ENCODE measurements at regions not wholly inside any gene's neighbourhood (a gene's known extent, or its start where the extent isn't known, plus 50 kb on each side); places are given as distances from the start of the nearest gene placed in this dataset.

DNA sequence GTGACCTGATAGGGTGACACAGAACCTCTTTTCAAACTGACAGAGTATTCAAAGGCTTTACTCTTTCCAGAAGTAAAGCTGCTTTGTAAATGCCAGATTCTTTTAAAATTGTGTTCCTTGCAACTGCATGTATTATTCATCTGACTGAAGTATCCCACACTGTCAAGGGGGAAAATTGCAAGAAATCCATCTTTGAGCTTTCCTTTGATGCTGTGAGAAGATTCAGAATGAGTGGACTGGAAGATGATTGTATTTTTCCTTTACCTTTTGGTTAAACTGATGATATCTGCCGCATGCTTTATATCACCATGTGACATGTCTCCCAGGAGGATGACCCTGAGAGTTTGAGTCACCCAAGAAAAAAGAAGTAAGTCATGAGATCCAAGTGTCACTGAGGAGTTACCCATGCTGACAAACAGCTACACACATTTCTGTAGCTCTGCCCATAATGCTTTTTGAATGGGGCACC lies 250.8 kb upstream of the CBLB start:
- Histone ChIP-seq H3K9me3 (ENCODE audit: control insufficient read depth, low read length) (no peaks in the 10 kb centered on the region), H3K4me3 (ENCODE audit: insufficient read depth, low read depth, low read length) (no peak overlapping the region), H3K36me3 (ENCODE audit: control insufficient read depth, insufficient read depth, low read length) (no peaks in the 10 kb centered on the region), H3K27ac (ENCODE audit: insufficient read depth, low read depth, low read length, poor library complexity, severe bottlenecking) (no peak overlapping the region), H3K4me1 (ENCODE audit: control insufficient read depth, insufficient read depth, low read length) (no peaks in the 10 kb centered on the region), H3K27me3 (ENCODE audit: control insufficient read depth, insufficient read depth, low read length, poor library complexity, severe bottlenecking) (no peaks in the 10 kb centered on the region)
- 92 to 100% methylated on average over 1 of the region's 1 CpG for WGBS, 2 experiments

DNA sequence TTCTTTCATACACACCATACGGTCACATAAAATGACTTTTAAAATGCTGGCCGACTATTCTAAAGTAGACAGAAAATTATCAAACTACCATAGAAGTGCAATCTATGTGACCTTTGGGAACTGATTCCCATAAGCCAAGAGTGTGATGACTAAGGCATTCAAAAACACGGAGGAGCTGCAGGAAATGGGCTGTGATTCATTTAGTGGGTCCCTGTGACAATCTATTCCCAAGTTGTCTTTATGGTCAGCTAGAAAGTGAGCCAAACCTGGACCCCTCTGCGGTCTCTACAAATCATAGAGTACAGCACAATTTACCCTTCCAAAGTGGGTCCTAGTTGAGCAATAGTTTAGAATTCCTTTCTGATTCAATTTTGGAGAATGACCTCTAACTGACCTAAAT lies 251.5 kb upstream of the CBLB start:
- Histone ChIP-seq H3K27ac (ENCODE audit: insufficient read depth, low read depth, low read length, poor library complexity, severe bottlenecking) (no peak overlapping the region), H3K27me3 (ENCODE audit: control insufficient read depth, insufficient read depth, low read length, poor library complexity, severe bottlenecking) (no peaks in the 10 kb centered on the region), H3K36me3 (ENCODE audit: control insufficient read depth, insufficient read depth, low read length) (no peaks in the 10 kb centered on the region), H3K4me3 (ENCODE audit: insufficient read depth, low read depth, low read length) (no peak overlapping the region), H3K4me1 (ENCODE audit: control insufficient read depth, insufficient read depth, low read length) (no peaks in the 10 kb centered on the region), H3K9me3 (ENCODE audit: control insufficient read depth, low read length) (no peaks in the 10 kb centered on the region)
- 91% methylated on average over 4 of the region's 4 CpGs for WGBS, 2 experiments

GRCh38 chr3:106121491-106122289 lies 252.9 kb upstream of the CBLB start:
- Histone ChIP-seq H3K27me3 (ENCODE audit: control insufficient read depth, insufficient read depth, low read length, poor library complexity, severe bottlenecking) (no peaks in the 10 kb centered on the region), H3K36me3 (ENCODE audit: control insufficient read depth, insufficient read depth, low read length) (no peaks in the 10 kb centered on the region), H3K4me1 (ENCODE audit: control insufficient read depth, insufficient read depth, low read length) (no peaks in the 10 kb centered on the region), H3K4me3 (ENCODE audit: insufficient read depth, low read depth, low read length) (no peak overlapping the region), H3K9me3 (ENCODE audit: control insufficient read depth, low read length) (no peaks in the 10 kb centered on the region), H3K27ac (ENCODE audit: insufficient read depth, low read depth, low read length, poor library complexity, severe bottlenecking) (no peak overlapping the region)
- 93 to 94% methylated on average over 3 of the region's 3 CpGs for WGBS, 2 experiments

- H3K27me3 ChIP-seq (ENCODE audit: control insufficient read depth, insufficient read depth, low read length, poor library complexity, severe bottlenecking) = no peaks in the 10 kb centered on the region
- WGBS, 2 experiments = 70 to 78% methylated on average over 1 of the region's 1 CpG
- no peak overlapping the region for H3K27ac ChIP-seq (ENCODE audit: insufficient read depth, low read depth, low read length, poor library complexity, severe bottlenecking)
- H3K4me1 ChIP-seq (ENCODE audit: control insufficient read depth, insufficient read depth, low read length) = no peaks in the 10 kb centered on the region
- no peak overlapping the region for H3K4me3 ChIP-seq (ENCODE audit: insufficient read depth, low read depth, low read length)
- no peaks in the 10 kb centered on the region for H3K36me3 ChIP-seq (ENCODE audit: control insufficient read depth, insufficient read depth, low read length)
- no peaks in the 10 kb centered on the region for H3K9me3 ChIP-seq (ENCODE audit: control insufficient read depth, low read length)
Observed at GRCh38 chr3:106124818-106125217, 256.0 kb upstream of the CBLB start.

DNA sequence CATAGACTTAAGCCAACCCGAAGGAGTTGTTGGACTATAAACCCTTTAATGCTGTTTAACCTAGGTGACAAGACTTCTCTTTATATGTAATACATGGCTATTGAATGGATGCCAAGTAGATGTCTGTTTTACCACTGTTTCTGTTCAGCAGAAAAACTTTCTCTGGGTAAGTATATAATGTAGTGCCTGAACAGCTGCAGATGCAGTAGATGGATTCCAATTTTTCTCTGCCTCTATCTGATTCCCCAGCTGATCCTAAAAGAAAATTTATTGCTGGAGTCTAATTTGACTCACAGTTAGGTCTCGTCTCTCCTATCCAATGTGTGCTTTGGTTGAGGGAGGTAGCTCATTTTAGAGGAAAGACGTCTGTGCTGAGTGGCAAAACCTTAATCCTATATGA lies 256.5 kb upstream of the CBLB start:
- no peak overlapping the region for H3K27ac ChIP-seq (ENCODE audit: insufficient read depth, low read depth, low read length, poor library complexity, severe bottlenecking)
- no peak overlapping the region for H3K4me3 ChIP-seq (ENCODE audit: insufficient read depth, low read depth, low read length)
- no peaks in the 10 kb centered on the region for H3K36me3 ChIP-seq (ENCODE audit: control insufficient read depth, insufficient read depth, low read length)
- H3K4me1 ChIP-seq (ENCODE audit: control insufficient read depth, insufficient read depth, low read length) = no peaks in the 10 kb centered on the region
- no peaks in the 10 kb centered on the region for H3K27me3 ChIP-seq (ENCODE audit: control insufficient read depth, insufficient read depth, low read length, poor library complexity, severe bottlenecking)
- no peaks in the 10 kb centered on the region for H3K9me3 ChIP-seq (ENCODE audit: control insufficient read depth, low read length)
- WGBS, 2 experiments = 72 to 97% methylated on average over 2 of the region's 3 CpGs

- H3K27ac ChIP-seq (ENCODE audit: insufficient read depth, low read depth, low read length, poor library complexity, severe bottlenecking) = no peak overlapping the region
- 75 to 96% methylated on average over 2 of the region's 4 CpGs for WGBS, 2 experiments
- H3K9me3 ChIP-seq (ENCODE audit: control insufficient read depth, low read length) = no peaks in the 10 kb centered on the region
- H3K4me1 ChIP-seq (ENCODE audit: control insufficient read depth, insufficient read depth, low read length) = peaks cover 7% of the 10 kb centered on the region
- H3K27me3 ChIP-seq (ENCODE audit: control insufficient read depth, insufficient read depth, low read length, poor library complexity, severe bottlenecking) = no peaks in the 10 kb centered on the region
- no peak overlapping the region for H3K4me3 ChIP-seq (ENCODE audit: insufficient read depth, low read depth, low read length)
- H3K36me3 ChIP-seq (ENCODE audit: control insufficient read depth, insufficient read depth, low read length) = no peaks in the 10 kb centered on the region
Observed at GRCh38 chr3:106126067-106126845, 257.4 kb upstream of the CBLB start.

DNA sequence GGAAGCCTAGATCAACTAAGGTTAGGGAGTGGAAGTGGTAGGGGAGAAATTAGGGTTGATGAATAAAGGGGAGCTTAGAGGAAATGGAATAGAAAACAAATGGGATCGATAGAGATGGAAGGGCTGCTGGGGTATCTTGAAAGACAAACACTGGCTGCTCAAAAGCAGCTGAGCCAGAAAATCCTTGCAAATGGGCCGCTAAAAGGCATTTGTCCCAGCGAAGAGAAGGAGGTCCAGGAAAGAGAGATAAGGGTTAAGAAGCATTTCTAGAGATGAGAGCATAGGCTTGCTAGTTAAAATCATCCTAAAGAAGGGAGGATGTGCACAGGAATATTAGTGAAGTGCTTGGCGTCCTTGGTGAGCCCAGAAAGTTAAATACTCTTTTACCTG lies 258.0 kb upstream of the CBLB start:
- Histone ChIP-seq H3K27me3 (ENCODE audit: control insufficient read depth, insufficient read depth, low read length, poor library complexity, severe bottlenecking) (no peaks in the 10 kb centered on the region), H3K4me1 (ENCODE audit: control insufficient read depth, insufficient read depth, low read length) (peaks cover 10% of the 10 kb centered on the region), H3K4me3 (ENCODE audit: insufficient read depth, low read depth, low read length) (no peak overlapping the region), H3K9me3 (ENCODE audit: control insufficient read depth, low read length) (no peaks in the 10 kb centered on the region), H3K36me3 (ENCODE audit: control insufficient read depth, insufficient read depth, low read length) (no peaks in the 10 kb centered on the region), H3K27ac (ENCODE audit: insufficient read depth, low read depth, low read length, poor library complexity, severe bottlenecking) (no peak overlapping the region)
- WGBS, 2 experiments = 81 to 88% methylated on average over 4 of the region's 4 CpGs

GRCh38 chr3:106129939-106130338 lies 261.1 kb upstream of the CBLB start:
- 91 to 93% methylated on average over 2 of the region's 2 CpGs for WGBS, 2 experiments
- Histone ChIP-seq H3K27ac (ENCODE audit: insufficient read depth, low read depth, low read length, poor library complexity, severe bottlenecking) (no peak overlapping the region), H3K36me3 (ENCODE audit: control insufficient read depth, insufficient read depth, low read length) (no peaks in the 10 kb centered on the region), H3K9me3 (ENCODE audit: control insufficient read depth, low read length) (no peaks in the 10 kb centered on the region), H3K4me3 (ENCODE audit: insufficient read depth, low read depth, low read length) (no peak overlapping the region), H3K27me3 (ENCODE audit: control insufficient read depth, insufficient read depth, low read length, poor library complexity, severe bottlenecking) (no peaks in the 10 kb centered on the region), H3K4me1 (ENCODE audit: control insufficient read depth, insufficient read depth, low read length) (peaks cover 10% of the 10 kb centered on the region)

DNA sequence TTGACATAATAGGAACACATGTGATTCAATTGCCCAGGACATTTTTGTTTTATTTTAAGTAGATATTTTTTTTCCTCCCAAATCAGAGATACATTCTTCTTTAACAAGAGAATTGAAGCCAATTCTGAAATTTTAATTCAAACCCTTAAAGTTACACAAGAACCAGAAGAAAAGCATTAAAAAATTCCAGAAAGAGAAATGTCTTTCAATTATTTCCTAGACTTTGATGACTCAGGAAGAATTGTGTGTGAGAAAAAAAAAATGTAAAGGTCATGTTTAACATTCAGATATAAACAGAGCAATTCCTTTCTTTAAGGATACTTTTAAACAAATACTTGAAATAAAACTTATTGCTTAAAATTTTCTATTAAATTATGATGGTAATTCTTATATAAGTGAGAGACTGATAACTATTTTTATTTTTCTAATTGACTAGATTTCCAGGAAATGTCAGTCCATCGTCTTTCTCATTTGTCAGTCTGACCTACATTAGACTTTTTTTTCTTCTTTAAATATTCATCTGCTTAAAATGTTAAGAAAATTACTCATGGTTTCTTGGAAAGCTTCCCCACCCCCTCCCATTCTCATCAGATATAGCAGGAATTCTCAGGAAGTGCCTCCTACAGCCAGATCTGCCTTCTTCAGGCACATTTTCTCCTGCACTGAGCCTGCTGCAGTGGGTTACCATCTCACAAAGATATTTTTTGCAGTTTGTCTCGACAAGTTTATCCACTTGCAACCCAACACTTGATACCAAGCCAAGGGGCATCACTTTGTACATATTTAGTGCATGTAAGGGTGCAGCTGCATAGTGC lies 261.8 kb upstream of the CBLB start:
- 81 to 100% methylated on average over 1 to 2 of the region's 2 CpGs for WGBS, 2 experiments
- Histone ChIP-seq H3K4me3 (ENCODE audit: insufficient read depth, low read depth, low read length) (no peak overlapping the region), H3K4me1 (ENCODE audit: control insufficient read depth, insufficient read depth, low read length) (peaks cover 10% of the 10 kb centered on the region), H3K27me3 (ENCODE audit: control insufficient read depth, insufficient read depth, low read length, poor library complexity, severe bottlenecking) (no peaks in the 10 kb centered on the region), H3K9me3 (ENCODE audit: control insufficient read depth, low read length) (no peaks in the 10 kb centered on the region), H3K27ac (ENCODE audit: insufficient read depth, low read depth, low read length, poor library complexity, severe bottlenecking) (peak overlapping the region; percentile 68), H3K36me3 (ENCODE audit: control insufficient read depth, insufficient read depth, low read length) (no peaks in the 10 kb centered on the region)
